ENCODE measurements at regions not wholly inside any gene's neighbourhood (a gene's known extent, or its start where the extent isn't known, plus 50 kb on each side); places are given as distances from the start of the nearest gene placed in this dataset.

DNA sequence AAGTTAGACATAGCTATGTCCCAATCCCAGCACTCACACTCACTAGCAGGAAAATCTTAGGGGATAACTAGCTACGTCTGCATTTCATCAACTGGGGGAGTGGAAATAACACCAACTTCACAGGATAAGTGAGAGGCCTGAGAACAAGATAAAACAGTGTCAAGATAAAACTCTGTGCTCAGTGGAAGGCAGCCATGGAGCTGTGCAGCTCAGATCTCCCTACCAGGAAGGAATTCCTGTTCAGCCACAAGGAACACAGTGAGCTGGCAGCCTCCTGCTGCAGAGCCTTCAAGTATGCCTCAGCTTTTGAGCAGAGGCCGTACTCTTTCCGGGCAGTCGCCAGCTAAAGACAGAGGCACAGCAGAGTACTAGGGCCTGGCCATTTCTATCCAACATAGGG, 115.8 kb upstream of the TOPAZ1 start:
- TF ChIP-seq, protein P1, sequence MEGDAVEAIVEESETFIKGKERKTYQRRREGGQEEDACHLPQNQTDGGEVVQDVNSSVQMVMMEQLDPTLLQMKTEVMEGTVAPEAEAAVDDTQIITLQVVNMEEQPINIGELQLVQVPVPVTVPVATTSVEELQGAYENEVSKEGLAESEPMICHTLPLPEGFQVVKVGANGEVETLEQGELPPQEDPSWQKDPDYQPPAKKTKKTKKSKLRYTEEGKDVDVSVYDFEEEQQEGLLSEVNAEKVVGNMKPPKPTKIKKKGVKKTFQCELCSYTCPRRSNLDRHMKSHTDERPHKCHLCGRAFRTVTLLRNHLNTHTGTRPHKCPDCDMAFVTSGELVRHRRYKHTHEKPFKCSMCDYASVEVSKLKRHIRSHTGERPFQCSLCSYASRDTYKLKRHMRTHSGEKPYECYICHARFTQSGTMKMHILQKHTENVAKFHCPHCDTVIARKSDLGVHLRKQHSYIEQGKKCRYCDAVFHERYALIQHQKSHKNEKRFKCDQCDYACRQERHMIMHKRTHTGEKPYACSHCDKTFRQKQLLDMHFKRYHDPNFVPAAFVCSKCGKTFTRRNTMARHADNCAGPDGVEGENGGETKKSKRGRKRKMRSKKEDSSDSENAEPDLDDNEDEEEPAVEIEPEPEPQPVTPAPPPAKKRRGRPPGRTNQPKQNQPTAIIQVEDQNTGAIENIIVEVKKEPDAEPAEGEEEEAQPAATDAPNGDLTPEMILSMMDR (IDR thresholded peaks at IDR 0.05; ENCODE audit: insufficient read depth, low read length), result no peak
- TF ChIP-seq SPI1 (IDR thresholded peaks at IDR 0.05; ENCODE audit: borderline replicate concordance, low read depth), result no peak
- no peak for TF ChIP-seq GABPA (IDR thresholded peaks at IDR 0.05; ENCODE audit: low read depth)

All from HL-60 (cell line).